GM12864 (cell line): ENCODE measurements at regions not wholly inside any gene's neighbourhood (a gene's known extent, or its start where the extent isn't known, plus 50 kb on each side); places are given as distances from the start of the nearest gene placed in this dataset.
"Not testable (repeated sequence)": the region's sequence is repeated elsewhere in the genome, so short reads cannot be mapped to it uniquely, and the experiment has no call there.

ENCODE experiments used
- DNase-seq: peaks from one replicate; pipeline ENCODE4 v3.0.0-alpha.2; 2011; ENCODE audit warnings: low read depth
- H3K4me3 ChIP-seq: 2 replicates; pipeline ENCODE4 v1.5.1; 2011; ENCODE audit warnings: mild to moderate bottlenecking, low read depth, low read length, control low read depth
- CTCF ChIP-seq: IDR thresholded peaks from 2 replicates; pipeline ENCODE4 v1.5.1; 2011; ENCODE audit warnings: low read depth, mild to moderate bottlenecking, moderate library complexity, low read length, control low read depth, inconsistent platforms; ENCODE audit errors: missing control alignments

- H3K4me3 ChIP-seq: no peak overlapping the region
- no peak for TF ChIP-seq CTCF
- no peak for DNase-seq
These were observed 289.1 kb upstream of the KLF4 start for GRCh38 chr9:107778661-107779060.

GRCh38 chr9:107774099-107774498 lies 284.5 kb upstream of the KLF4 start:
- DNase-seq, H3K4me3 ChIP-seq: not testable (repeated sequence)

GRCh38 chr9:107772988-107773387 lies 283.4 kb upstream of the KLF4 start:
- H3K4me3 ChIP-seq: no peak overlapping the region
- no peak for DNase-seq
- no peak for TF ChIP-seq CTCF

- no peak for DNase-seq
- no peak overlapping the region for H3K4me3 ChIP-seq
- TF ChIP-seq CTCF: no peak
These were observed 281.1 kb upstream of the KLF4 start for GRCh38 chr9:107770716-107771115.

- no peak for DNase-seq
- H3K4me3 ChIP-seq: no peak overlapping the region
- no peak for TF ChIP-seq CTCF
These were observed 278.7 kb upstream of the KLF4 start for GRCh38 chr9:107768224-107768623.

- TF ChIP-seq CTCF: no peak
- no peak overlapping the region for H3K4me3 ChIP-seq
- no peak for DNase-seq
These were observed 278.1 kb upstream of the KLF4 start for GRCh38 chr9:107767711-107768110.

GRCh38 chr9:107763469-107763868 lies 273.9 kb upstream of the KLF4 start:
- DNase-seq: not testable (repeated sequence)

GRCh38 chr9:107761307-107761706 lies 271.7 kb upstream of the KLF4 start:
- no peak for TF ChIP-seq CTCF
- DNase-seq: no peak
- H3K4me3 ChIP-seq: no peak overlapping the region

More at GRCh38 chr9:107763469-107763868, 273.9 kb upstream of the KLF4 start:
- not testable (repeated sequence) for H3K4me3 ChIP-seq
